H1 (cell line): ENCODE measurements at regions not wholly inside any gene's neighbourhood (a gene's known extent, or its start where the extent isn't known, plus 50 kb on each side); places are given as distances from the start of the nearest gene placed in this dataset.

Source experiments
- EZH2 ChIP-seq: fragments of 200-600 bp; sonication (generic); IDR thresholded peaks from 2 replicates; pipeline ENCODE4 v1.7.1; 2012; ENCODE audit warnings: low read depth, mild to moderate bottlenecking, moderate library complexity, low read length, inconsistent platforms; ENCODE audit not compliant: severe bottlenecking
- HDAC6 ChIP-seq: IDR thresholded peaks from one replicate; pipeline ENCODE4 v1.7.1; 2012; ENCODE audit warnings: low read depth, mild to moderate bottlenecking, inconsistent platforms, low read length, moderate library complexity
- MAFK ChIP-seq: IDR thresholded peaks from 2 replicates; pipeline ENCODE4 v1.6.1; 2012; ENCODE audit warnings: low read depth, mild to moderate bottlenecking, improper control_type of control experiment, low read length
- POLR2A ChIP-seq, 2 experiments: IDR thresholded peaks; 1 replicate in 1 of 2; 2 replicates in 1 of 2; pipeline ENCODE4 v1.6.1; 2011; ENCODE audit warnings: low read depth in 2 of 2, low read length in 2 of 2, mild to moderate bottlenecking in 2 of 2; ENCODE audit errors: control extremely low read depth in 1 of 2
- RXRA ChIP-seq: IDR thresholded peaks from 2 replicates; pipeline ENCODE4 v1.6.1; 2011; ENCODE audit warnings: low read depth, mild to moderate bottlenecking, low read length, moderate library complexity; ENCODE audit not compliant: insufficient read depth
- SIX5 ChIP-seq: IDR thresholded peaks from 2 replicates; pipeline ENCODE4 v1.6.1; 2011; ENCODE audit warnings: mild to moderate bottlenecking, low read depth, low read length
- TCF12 ChIP-seq: IDR thresholded peaks from 2 replicates; pipeline ENCODE4 v1.6.1; 2011; ENCODE audit warnings: low read depth, mild to moderate bottlenecking, low read length
- TF ChIP-seq, protein P1 (sequence below), 3 experiments: IDR thresholded peaks; 1 replicate in 2 of 3; 2 replicates in 1 of 3; pipeline versions ENCODE4 v1.5.1 to v1.6.1; 2011; ENCODE audit warnings: low read length in 3 of 3, mild to moderate bottlenecking in 3 of 3, inconsistent platforms in 2 of 3, low read depth in 1 of 3, moderate library complexity in 1 of 3; ENCODE audit not compliant: insufficient read depth in 1 of 3; ENCODE audit errors: control extremely low read depth in 1 of 3

DNA sequence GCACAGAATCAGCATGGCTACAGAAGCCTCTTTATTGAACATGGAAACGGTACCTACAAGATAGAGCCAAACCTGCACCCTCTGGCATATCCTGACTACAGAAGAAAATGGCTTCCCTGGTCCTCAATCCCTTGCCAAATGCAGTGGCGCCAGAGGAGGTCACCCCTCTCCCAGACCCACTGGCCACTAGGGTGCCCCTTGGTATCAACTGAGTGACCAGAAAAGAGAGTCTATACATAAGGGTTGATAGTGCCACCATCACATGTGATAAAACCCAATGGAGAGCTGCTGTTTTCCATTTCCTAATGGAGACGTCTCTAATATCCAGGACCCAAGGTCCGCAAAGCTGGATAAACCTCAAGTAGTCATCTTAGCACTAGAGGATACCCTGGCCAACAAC lies 52.7 kb upstream of the ALK start:
- TF ChIP-seq SIX5 = no peak
- no peak for TF ChIP-seq POLR2A (IDR thresholded peaks at IDR 0.05; ENCODE audit: control extremely low read depth in 1 of 2, low read depth in 2 of 2, low read length in 2 of 2)
- TF ChIP-seq, protein P1, sequence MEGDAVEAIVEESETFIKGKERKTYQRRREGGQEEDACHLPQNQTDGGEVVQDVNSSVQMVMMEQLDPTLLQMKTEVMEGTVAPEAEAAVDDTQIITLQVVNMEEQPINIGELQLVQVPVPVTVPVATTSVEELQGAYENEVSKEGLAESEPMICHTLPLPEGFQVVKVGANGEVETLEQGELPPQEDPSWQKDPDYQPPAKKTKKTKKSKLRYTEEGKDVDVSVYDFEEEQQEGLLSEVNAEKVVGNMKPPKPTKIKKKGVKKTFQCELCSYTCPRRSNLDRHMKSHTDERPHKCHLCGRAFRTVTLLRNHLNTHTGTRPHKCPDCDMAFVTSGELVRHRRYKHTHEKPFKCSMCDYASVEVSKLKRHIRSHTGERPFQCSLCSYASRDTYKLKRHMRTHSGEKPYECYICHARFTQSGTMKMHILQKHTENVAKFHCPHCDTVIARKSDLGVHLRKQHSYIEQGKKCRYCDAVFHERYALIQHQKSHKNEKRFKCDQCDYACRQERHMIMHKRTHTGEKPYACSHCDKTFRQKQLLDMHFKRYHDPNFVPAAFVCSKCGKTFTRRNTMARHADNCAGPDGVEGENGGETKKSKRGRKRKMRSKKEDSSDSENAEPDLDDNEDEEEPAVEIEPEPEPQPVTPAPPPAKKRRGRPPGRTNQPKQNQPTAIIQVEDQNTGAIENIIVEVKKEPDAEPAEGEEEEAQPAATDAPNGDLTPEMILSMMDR (IDR thresholded peaks at IDR 0.05; ENCODE audit: control extremely low read depth in 1 of 3, insufficient read depth in 1 of 3, low read depth in 1 of 3, low read length in 3 of 3) = no peak
- no peak for TF ChIP-seq RXRA
- no peak for TF ChIP-seq EZH2
- TF ChIP-seq HDAC6 = no peak
- no peak for TF ChIP-seq TCF12
- no peak for TF ChIP-seq MAFK
